ENCODE measurements at regions not wholly inside any gene's neighbourhood (a gene's known extent, or its start where the extent isn't known, plus 50 kb on each side); places are given as distances from the start of the nearest gene placed in this dataset.

GRCh38 chr16:17939122-17939536 lies 397.4 kb downstream of the NPIPA8 start:
- TF ChIP-seq POLR2AphosphoS5 (IDR thresholded peaks at IDR 0.05) (no peak), CTCF (IDR thresholded peaks at IDR 0.05) (no peak), POLR2A (IDR thresholded peaks at IDR 0.05) (no peak)

All from gastroesophageal sphincter (tissue), 3 donors.